GM21526 (cell line): ENCODE measurements at regions not wholly inside any gene's neighbourhood (a gene's known extent, or its start where the extent isn't known, plus 50 kb on each side); places are given as distances from the start of the nearest gene placed in this dataset.
"Not testable (repeated sequence)": the region's sequence is repeated elsewhere in the genome, so short reads cannot be mapped to it uniquely, and the experiment has no call there.

ENCODE experiments used
- ATAC-seq: cut with Tn5 transposase; IDR thresholded peaks from one replicate; pipeline ENCODE4 v1.9.1; 2021; ENCODE audit warnings: moderate library complexity; ENCODE audit not compliant: unreplicated experiment, low FRiP score

DNA sequence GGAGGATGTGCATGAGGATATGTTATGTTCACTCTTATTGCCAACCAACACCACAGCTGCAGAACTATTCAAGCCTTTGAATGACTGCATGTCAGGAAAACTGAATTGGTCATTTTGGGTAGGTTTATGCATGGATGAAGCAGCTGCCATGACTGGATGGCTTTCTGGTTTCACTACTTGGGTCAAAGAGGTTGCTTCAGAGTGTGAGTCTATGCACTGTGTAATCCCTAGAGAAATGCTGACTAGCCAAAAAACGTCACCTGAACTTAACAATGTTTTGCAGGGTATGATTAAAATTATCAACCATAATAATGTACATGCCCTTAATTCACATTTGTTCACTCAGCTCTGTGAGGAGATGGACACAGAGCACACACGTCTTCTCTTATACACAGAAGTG is 206.7 kb upstream of the RBBP8 start:
- no peak for ATAC-seq

DNA sequence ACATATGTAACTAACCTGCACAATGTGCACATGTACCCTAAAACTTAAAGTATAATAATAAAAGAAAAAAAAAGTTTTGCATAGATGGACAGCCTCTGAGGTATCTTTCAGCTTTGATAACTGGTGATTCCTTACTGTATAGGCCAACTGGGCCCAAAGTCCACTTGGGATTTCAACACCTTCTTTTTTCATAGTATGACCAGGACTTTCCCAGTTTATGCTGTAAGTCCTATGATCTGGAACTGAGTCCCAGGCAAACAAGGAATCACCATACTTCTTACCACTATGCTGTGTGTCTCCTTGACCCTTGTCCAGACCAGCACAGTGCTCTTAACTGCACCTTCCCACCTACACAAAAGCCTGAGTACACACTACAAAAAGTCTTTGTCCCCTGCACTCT is 205.1 kb upstream of the RBBP8 start:
- ATAC-seq, result no peak

DNA sequence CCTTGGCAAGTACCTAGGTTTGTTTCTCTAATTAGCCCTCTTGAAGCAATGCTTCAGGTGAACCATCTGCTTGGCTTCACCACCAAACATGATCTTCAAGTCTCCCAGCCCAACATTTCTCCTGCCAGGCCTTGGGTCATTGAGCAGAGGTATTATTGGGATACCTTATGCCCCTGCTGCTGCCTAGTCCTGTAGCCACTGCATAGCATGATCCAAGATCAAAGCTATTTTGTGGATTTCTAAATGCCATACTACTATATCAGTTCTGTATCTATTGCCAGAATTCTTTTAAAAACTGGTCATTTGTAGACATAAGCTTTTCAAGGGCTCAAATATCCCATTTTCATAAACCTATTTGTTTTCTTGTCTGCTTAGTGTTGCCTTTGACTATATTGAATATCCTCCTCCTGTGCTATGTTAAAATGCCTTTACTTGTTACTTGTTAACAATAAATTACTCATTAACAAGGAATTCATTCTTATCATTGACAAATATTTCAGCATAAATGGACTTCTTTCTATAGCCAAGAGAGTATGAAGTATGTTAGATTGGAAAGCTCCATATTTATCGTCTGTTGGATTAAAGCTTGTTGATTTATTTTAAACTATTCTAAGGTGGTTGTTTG is 204.5 kb upstream of the RBBP8 start:
- ATAC-seq, result no peak

DNA sequence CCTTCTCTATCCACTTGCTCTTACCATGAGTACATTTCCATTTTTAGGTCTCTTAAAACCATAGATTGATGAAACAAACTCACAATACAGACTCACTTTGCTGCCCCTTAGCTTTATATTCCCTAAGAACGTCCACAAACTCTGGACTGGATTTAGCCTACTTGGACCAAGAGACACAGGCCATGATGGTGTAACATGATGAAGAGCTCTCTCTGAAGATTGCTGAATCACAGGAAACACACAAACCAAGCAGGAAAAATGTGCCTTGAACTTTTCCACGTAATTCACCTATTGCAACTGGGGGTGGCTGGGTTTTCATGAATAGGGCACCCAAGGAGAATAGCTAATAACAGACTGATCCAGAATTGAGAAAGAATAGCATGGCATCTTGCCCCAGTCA is 201.7 kb upstream of the RBBP8 start:
- ATAC-seq, result no peak

DNA sequence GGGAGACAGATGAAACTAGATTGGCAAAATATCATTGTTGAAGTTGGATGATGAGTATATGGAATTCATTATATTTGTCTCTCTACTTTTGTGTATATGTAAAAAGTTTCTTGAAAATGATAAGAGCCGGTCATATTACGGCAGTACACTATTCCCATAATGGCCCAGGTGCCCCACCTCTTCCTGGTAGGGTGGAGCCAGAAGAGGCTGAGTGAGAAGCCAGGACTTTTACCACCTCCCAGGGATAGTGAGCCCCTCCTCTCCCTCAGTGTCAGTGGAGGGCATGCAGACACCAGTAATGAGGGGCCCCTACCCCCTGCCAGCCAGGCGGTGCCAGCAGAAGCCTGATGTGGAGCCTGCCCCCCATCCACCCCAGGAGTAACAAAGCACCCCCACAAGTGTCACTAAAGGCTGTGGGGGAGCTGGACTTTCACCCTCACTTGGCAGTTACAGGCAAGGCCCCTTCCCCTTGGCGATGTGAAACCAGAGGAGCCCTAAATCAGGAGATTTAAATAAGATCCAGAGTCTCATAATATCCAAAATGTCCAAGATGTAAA is 198.9 kb upstream of the RBBP8 start:
- no peak for ATAC-seq

DNA sequence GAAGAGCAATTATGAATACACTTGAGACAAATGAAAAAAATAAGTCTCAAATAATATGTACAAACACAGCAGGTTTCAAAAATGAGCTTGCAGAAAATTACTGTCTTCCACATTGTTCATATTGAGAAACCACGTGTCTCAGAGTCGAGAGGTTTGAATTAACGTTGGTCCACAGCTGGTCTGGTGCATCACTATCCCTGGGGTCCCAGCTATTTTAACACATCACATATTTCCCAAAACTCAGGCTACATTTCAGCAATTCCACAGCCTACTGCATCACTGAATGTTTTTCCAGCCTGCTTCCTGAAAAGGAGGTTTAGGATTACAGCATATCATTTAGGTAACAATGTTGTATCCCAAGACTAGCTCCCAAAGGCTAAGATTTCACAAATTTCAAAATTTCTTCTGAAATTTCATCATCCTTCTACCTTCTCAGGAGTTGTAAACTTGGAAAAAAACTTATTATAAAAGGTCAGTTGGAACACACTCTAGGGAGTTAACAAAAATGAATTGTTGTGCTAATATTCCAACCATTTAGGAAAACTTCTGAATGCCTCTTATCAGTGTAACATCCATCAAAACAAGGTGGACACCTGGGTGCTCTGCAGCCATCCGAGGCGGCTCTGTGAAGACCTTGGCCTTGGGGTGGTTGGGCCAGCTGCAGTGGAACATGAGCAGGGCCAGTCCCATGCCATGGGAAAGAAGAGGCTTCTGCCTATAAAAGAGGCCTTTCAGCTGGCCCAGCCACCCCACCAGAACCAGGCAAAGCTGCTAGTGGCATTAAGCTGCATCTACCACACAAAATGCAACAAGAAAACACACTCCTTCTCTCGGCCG is 198.1 kb upstream of the RBBP8 start:
- no peak for ATAC-seq

DNA sequence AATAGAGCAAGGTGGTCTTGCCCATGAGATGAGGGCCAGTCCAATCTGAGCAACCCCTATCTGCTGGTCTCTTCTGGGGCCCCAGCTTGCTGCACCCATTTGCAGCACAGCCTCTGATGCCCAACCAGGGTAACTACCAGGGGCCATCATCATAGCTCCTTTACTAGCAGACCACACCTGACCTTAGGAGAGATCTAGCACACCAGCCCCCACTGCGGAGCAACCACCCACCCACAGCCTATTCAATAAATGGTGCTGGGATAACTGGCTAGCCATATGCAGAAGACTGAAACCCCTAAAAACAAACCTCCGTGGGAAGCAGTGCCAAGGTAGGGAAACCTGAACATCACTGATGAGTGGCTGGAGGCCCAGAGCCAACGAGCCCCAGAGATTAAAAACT is 196.1 kb upstream of the RBBP8 start:
- no peak for ATAC-seq

DNA sequence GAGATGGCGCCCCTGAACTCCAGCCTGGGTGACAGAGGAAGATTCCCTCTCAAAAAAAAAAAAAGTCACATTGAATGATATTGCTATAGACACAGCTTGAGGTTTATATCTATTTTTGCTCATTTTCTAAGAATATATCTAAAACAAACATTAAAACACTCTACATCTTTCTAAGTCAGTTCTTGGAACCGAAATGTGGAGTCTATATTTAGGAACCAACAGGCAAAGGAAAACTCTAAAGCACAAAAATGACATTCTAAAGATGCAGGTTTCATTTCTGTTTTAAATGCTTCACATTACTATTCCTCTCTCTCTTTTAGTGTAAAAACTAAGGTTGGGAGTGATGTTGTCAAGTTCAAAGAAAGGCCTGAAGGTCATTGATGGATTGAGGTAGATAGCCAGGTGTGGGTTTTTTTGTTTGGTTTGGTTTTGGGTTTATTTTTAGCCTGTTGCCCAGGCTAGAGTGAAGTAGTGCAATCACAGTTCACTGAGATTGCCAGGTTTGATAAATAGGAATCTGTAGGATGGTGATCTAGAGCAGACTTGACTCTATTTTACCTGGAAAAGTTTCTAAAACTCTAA is 194.0 kb upstream of the RBBP8 start:
- no peak for ATAC-seq

DNA sequence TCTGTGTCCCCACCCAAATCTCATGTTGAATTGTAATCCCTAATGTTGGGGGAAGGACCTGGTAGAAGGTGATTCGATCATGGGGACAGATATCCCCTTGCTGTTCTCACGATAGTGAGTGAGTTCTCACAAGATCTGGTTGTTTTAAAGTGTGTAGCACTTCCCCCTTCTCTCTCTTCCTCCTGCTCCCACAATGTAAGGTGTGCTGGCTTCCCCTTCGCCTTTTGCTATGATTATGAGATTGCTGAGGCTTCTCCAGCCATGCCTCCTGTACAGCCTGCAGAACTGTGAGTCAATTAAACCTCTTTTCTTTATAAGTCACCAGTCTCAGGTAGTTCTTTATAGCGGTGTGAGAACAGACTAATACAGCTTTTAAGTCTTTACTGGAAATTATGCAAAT is 193.3 kb upstream of the RBBP8 start:
- no peak for ATAC-seq

DNA sequence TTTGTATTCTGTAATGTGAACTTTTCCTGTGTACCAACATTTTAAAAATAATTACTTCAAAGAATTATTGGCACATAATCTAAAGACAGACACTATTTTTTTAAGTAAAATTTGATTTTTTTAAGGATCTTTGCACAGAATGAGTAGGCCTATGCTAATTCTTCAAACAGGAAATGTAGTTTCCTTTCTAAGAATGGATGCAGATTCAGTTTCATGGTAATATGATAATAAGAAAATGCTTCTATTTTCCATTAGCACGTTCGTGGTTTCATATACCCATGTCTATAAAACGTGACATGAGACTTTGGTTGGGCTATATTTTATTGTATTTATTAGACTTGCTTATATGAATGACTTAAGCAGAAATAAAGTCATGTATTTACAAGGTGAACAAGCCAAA is 191.8 kb upstream of the RBBP8 start:
- ATAC-seq, result no peak

DNA sequence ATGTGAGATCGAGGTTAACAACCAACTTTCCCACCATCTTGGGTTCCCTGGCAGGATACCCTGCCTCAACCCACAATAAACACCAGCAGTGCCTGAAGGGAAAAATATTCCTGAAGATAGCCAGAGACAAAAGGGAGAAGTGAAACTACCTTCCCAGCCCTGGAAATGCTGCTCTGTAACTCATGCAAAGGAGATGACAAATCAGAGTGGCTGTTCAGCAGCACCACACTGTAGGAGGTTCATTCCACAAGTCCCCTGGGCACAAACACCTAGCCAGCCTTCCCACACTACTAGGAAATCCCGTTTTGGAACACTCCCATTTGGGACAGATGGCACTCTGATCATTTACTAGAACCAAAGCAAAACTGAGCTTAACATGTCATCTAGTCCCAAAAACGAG is 190.7 kb upstream of the RBBP8 start:
- no peak for ATAC-seq

DNA sequence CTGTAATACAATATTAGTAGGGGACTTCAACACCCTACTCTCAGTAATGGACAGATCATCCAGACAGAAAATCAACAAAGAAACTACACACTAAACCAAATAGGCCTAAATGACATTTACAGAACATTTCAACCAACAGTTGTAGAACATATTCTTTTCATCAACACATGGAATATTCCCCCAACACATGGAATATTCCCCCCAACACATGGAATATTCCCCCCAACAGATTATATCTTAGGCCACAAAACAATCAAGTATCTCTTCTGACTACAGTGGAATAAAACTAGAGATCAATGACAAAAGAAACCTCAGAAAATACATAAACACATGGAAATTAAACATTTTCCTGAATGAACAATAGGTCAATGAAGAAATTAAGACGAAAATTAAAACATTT is 187.2 kb upstream of the RBBP8 start:
- no peak for ATAC-seq

DNA sequence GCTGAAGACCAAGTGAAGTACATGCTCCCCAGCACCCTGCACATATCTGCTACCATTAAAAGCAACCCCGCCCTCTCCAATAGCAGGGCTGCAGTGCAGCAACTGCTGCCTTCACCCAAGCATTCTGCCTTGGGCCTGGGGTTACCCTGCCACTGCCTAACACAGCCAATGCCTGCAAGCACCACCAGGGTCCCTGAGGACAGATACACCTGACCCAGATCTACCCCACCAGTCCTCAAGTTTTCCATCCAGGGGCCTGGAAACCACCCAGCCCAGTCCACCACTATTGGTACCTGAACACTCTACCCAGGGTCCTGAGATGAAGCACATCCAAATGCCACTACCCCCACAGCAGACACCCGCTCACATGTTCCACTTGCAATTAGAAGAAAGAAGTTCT is 181.1 kb upstream of the RBBP8 start:
- ATAC-seq, result no peak

DNA sequence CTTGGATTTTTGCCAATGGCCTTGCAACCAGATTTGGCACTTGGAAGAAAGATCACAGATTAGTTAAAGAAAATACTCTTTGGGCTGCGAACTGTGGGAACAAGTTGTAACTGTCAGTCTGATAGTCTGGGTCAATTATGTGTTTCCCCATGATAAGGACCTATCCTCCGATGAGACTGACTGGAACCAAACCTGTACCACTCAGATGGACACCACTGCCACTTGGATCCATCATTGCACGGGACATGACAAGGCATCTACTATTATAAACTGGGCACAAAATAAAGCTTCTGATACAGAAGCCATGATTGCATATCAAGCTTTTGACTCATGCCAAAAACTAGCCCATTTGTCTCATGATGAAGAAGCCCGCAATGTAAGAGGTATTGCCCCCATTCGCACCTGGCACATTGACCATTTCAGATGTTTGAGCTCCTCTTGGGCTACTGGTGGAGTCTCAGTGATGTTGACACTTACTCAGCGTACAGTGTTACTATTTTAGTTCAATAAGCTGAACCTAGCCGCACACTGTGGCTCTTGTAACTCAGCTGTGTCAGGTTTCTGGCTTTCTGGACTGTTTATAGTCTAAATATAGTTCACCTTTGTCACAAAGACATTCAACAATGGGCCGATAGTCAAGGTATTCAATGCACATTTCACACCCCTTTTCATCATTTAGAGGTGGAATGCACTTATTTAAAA is 179.8 kb upstream of the RBBP8 start:
- no peak for ATAC-seq

DNA sequence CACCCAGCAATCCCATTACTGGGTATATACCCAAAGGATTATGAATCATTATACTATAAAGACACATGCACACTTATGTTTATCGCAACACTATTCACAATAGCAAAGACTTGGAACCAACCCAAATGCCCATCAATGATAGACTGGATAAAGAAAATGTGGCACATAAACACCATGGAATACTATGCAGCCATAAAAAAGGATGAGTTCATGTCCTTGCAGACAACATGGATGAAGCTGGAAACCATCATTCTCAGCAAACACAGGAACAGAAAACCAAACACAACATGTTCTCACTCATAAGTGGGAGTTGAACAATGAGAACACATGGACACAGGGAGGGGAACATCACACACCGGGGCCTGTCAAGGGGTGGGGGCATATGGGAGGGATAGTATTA is 169.1 kb upstream of the RBBP8 start:
- ATAC-seq, result not testable (repeated sequence)

DNA sequence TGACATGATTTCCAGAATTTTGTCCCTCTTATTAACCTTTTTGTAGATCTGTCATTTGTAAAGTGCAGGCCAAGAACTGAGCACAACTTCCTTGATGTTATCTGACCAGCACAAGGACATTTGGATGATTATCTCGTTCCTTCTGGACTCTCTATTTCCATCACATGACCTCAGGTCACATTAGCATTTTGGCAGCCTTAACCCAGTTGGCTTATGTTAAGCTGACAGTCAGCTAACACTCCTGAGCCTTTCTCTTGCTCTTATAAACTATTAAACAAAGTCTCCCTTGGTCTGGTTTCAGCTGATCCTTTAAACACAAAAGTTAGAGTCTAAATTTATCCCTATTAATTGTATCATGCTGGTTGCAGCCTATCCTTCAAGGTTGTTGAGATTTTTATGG is 167.2 kb upstream of the RBBP8 start:
- no peak for ATAC-seq

DNA sequence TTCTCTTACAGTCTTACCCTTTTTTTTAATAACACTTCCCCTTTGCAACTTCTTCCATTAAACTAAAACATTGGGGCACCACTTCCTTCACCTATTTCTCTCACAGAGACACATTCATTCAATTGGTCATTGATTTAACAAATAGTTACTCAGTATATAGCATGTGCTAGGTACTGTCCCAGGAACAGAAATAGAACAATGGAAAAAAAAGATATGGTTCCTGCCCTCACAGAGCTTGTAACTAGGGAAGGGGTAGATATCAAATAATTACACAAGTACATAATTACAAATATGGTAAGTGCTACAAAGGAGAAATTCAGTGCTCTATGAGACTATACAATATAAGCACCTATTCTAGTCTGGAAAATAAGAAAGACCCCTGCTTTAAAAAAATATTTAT is 165.5 kb upstream of the RBBP8 start:
- no peak for ATAC-seq

DNA sequence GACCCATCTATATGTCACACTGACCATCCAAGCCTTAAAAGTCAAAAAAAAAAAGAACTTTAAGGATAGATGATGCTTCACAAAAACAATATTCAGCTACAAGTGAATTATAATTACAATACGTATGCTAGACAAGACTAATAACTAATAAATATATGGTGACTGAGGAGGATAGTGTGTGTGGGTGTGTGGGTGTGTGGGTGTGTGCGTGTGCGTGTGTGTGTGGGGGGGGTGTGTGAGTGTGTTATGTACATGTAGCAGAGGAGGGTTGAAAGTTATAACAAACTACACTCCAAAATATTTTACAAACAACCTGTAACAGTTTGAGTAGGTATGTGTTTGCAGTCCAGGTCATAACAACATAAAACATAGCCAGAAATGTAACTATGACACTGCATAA is 159.2 kb upstream of the RBBP8 start:
- no peak for ATAC-seq

DNA sequence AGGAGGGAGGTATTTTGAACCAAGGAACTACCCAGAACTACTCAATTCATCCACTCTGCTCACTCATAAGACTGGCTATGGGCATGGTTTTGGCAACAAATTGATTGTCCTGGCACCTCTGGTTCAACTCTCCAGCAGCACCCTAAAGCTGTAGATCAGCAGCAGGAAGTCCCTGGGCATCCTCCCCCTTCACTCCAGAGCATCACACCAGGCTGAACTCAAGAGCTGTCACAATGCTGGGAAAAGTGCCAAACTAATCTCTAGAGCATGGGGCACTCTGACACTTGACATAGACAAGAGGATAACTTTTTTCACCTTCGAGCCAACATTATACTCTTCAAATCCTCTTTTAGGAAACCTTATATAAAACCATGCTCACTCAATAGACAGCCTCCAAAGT is 154.1 kb upstream of the RBBP8 start:
- no peak for ATAC-seq

DNA sequence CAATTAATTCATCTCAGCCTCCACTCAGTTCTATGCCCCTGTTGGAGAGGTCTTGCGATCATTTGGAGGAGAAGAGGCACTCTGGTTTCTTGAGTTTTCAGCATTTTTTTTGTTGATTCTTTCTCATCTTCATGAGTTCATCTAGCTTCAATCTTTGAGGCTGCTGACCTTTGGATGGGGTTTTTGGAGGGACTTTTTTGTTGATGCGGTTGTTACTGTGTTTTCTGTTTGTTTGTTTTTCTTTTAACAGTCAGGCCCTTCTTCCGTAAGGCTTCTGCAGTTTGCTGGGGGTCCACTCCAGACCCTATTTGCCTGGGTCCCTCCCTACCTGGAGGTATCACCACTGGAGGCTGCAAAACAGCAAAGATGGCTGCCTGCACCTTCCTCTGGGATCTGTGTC is 149.9 kb upstream of the RBBP8 start:
- ATAC-seq, result no peak

DNA sequence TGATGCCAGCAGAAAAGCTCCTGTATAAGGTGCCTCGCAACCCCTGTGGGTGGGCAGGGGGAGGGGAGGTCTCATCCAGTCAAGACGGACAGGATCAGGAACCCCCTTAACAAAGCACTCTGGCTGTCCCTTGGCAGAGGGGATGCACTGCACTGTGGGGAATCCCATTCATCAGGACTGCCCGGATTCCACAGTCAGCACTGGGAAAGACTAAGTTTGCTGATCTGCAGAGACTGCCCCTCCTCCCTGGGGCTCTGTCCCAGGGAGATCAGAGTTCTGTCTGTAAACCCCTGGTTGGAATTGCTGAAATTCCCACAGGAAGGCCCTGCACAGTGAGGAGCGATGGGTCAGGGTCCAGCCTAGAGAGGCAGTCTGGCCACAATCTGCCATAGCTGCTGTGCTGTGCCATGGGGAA is 149.5 kb upstream of the RBBP8 start:
- ATAC-seq, result no peak
